Peyer's patch (tissue), 4 donors: ENCODE measurements at regions not wholly inside any gene's neighbourhood (a gene's known extent, or its start where the extent isn't known, plus 50 kb on each side); places are given as distances from the start of the nearest gene placed in this dataset.

Experiments
- DNase-seq, 3 donors: peaks; one replicate each; pipeline ENCODE4 v3.0.0-alpha.2; 2017 to 2019
- H3K27ac ChIP-seq, 4 donors: fragments of 200-600 bp; sonication (generic); one replicate each; pipeline ENCODE4 v1.5.1; 2016 to 2019
- H3K27me3 ChIP-seq, 2 donors: fragments of 200-600 bp; sonication (generic); one replicate each; pipeline ENCODE4 v1.5.1; 2019
- H3K36me3 ChIP-seq, 3 donors: fragments of 200-600 bp; sonication (generic); one replicate each; pipeline ENCODE4 v1.5.1; 2016 to 2019
- H3K4me1 ChIP-seq, 4 donors: fragments of 200-600 bp; sonication (generic); one replicate each; pipeline ENCODE4 v1.5.1; 2016 to 2019
- H3K4me3 ChIP-seq, 4 donors: fragments of 200-600 bp; sonication (generic); 1 replicate in 3 of 4; 2 replicates in 1 of 4; pipeline ENCODE4 v1.5.1; 2016 to 2019; ENCODE audit warnings: mild to moderate bottlenecking in 1 of 4
- H3K9me3 ChIP-seq, 4 donors: fragments of 200-600 bp; sonication (generic); one replicate each; pipeline ENCODE4 v1.5.1; 2016 to 2019; ENCODE audit warnings: mild to moderate bottlenecking in 1 of 4
- CTCF ChIP-seq, 6 experiments: fragments of 450-650 bp in 4 of 6; fragments of 200-600 bp in 2 of 6; sonication (generic) in 1 of 6; IDR thresholded peaks; one replicate each; pipeline ENCODE4 v1.5.1; 2017 to 2019; ENCODE audit warnings: antibody characterized with exemption in 6 of 6, mild to moderate bottlenecking in 3 of 6, moderate library complexity in 1 of 6
- POLR2A ChIP-seq, 2 donors: fragments of 450-650 bp; IDR thresholded peaks; one replicate each; pipeline ENCODE4 v1.5.1; 2017; ENCODE audit warnings: antibody characterized with exemption in 2 of 2, mild to moderate bottlenecking in 2 of 2, moderate library complexity in 2 of 2

- DNase-seq = no peak
- H3K27me3 ChIP-seq = no peaks in the 10 kb centered on the region
- no peaks in the 10 kb centered on the region for H3K4me1 ChIP-seq
- H3K27ac ChIP-seq = no peak overlapping the region
- H3K9me3 ChIP-seq = no peaks in the 10 kb centered on the region
- no peaks in the 10 kb centered on the region for H3K36me3 ChIP-seq
- H3K4me3 ChIP-seq = no peak overlapping the region
- TF ChIP-seq CTCF (IDR thresholded peaks at IDR 0.05) (no peak), POLR2A (IDR thresholded peaks at IDR 0.05) (no peak)
These were observed 711.0 kb downstream of the TLE4 start for GRCh38 chr9:80282766-80283165.

DNA sequence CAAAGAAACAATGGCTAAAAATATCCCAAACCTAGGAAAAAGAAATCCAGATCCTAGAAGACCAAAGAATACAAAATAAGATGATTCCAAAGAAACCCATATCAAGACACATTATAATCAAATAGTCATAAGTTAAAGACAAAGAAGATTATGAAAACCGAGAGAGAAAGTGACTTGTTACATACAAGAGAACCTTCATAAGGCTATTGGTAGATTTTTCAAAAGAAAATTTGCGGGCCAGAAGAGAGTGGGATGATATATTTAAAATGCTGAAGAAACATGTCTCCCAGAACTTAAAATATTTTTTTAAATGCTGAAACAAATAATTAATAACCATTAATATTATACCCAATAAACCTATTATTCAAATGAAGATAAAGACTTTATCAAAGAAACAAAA is 687.3 kb downstream of the TLE4 start:
- H3K9me3 ChIP-seq = no peaks in the 10 kb centered on the region
- no peak for DNase-seq
- no peak overlapping the region for H3K4me3 ChIP-seq
- no peaks in the 10 kb centered on the region for H3K36me3 ChIP-seq
- no peaks in the 10 kb centered on the region for H3K4me1 ChIP-seq
- no peak for TF ChIP-seq POLR2A (IDR thresholded peaks at IDR 0.05)
- TF ChIP-seq CTCF (IDR thresholded peaks at IDR 0.05) = no peak
- no peaks in the 10 kb centered on the region for H3K27me3 ChIP-seq
- no peak overlapping the region for H3K27ac ChIP-seq

DNA sequence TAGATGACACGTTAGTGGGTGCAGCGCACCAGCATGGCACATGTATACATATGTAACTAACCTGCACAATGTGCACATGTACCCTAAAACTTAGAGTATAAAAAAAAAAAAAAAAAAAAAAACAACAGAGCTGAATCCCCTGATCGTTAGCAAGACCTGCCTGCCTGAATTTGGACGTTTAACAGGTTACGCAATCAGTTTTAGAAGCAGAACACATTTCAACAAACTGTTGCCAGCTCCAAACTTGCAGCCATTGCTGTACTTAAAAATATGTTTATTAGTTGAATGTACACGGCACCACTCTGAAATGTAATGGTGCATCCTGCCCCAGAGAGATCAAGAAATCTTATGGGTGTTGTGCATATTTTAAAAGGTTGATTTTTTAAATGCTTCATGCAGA is 680.0 kb downstream of the TLE4 start:
- H3K4me3 ChIP-seq = no peak overlapping the region
- H3K27ac ChIP-seq = no peak overlapping the region
- no peak for DNase-seq
- no peaks in the 10 kb centered on the region for H3K4me1 ChIP-seq
- H3K9me3 ChIP-seq = no peaks in the 10 kb centered on the region
- no peak for TF ChIP-seq CTCF (IDR thresholded peaks at IDR 0.05)
- no peak for TF ChIP-seq POLR2A (IDR thresholded peaks at IDR 0.05)
- H3K27me3 ChIP-seq = no peaks in the 10 kb centered on the region
- no peaks in the 10 kb centered on the region for H3K36me3 ChIP-seq

GRCh38 chr9:80242022-80242421 is 670.3 kb downstream of the TLE4 start:
- no peak overlapping the region for H3K27ac ChIP-seq
- no peak overlapping the region for H3K4me3 ChIP-seq
- TF ChIP-seq POLR2A (IDR thresholded peaks at IDR 0.05) = no peak
- TF ChIP-seq CTCF (IDR thresholded peaks at IDR 0.05) = no peak
- H3K27me3 ChIP-seq = no peaks in the 10 kb centered on the region
- H3K9me3 ChIP-seq = no peaks in the 10 kb centered on the region
- H3K36me3 ChIP-seq = no peaks in the 10 kb centered on the region
- no peak for DNase-seq
- no peaks in the 10 kb centered on the region for H3K4me1 ChIP-seq

DNA sequence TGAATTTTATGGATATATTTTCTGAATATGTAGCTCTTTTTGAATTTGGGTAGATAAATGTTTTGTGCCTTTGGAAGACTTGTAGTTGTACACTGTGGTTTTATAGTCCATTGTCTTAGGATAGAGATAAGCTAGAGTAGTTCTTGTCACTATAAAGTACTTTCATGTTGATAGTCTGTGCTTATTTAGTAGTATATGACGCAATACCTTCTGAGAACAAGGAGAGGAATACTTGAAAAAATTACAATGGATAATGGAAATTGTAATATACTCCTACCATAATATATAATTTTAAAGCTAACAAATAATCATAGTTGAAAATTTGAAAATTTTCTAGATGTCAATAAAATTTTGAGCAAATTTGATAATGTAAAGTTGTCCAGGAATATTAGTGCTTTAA is 664.0 kb downstream of the TLE4 start:
- no peak for DNase-seq
- Histone ChIP-seq H3K27me3 (no peaks in the 10 kb centered on the region), H3K4me3 (no peak overlapping the region), H3K27ac (no peak overlapping the region), H3K9me3 (no peaks in the 10 kb centered on the region), H3K4me1 (no peaks in the 10 kb centered on the region), H3K36me3 (no peaks in the 10 kb centered on the region)
- TF ChIP-seq CTCF (IDR thresholded peaks at IDR 0.05) = no peak
- TF ChIP-seq POLR2A (IDR thresholded peaks at IDR 0.05) = no peak

- no peaks in the 10 kb centered on the region for H3K27me3 ChIP-seq
- no peak overlapping the region for H3K4me3 ChIP-seq
- TF ChIP-seq CTCF (IDR thresholded peaks at IDR 0.05) (no peak), POLR2A (IDR thresholded peaks at IDR 0.05) (no peak)
- H3K9me3 ChIP-seq = no peaks in the 10 kb centered on the region
- DNase-seq = no peak
- no peaks in the 10 kb centered on the region for H3K36me3 ChIP-seq
- no peak overlapping the region for H3K27ac ChIP-seq
- H3K4me1 ChIP-seq = no peaks in the 10 kb centered on the region
These were observed 662.1 kb downstream of the TLE4 start for GRCh38 chr9:80233906-80234305.
